ENCODE measurements at regions not wholly inside any gene's neighbourhood (a gene's known extent, or its start where the extent isn't known, plus 50 kb on each side); places are given as distances from the start of the nearest gene placed in this dataset.
"Not testable (repeated sequence)": the region's sequence is repeated elsewhere in the genome, so short reads cannot be mapped to it uniquely, and the experiment has no call there.

GRCh38 chr2:184192649-184193048, 405.7 kb upstream of the ZNF804A start:
- H3K9ac ChIP-seq (ENCODE audit: low read length in 5 of 5): no peak overlapping the region
- H3K4me3 ChIP-seq (ENCODE audit: low read depth in 1 of 5, low read length in 5 of 5): no peak overlapping the region
- no peak overlapping the region for H3K27ac ChIP-seq (ENCODE audit: low read depth, low read length)
- no peaks in the 10 kb centered on the region for H3K27me3 ChIP-seq (ENCODE audit: control insufficient read depth in 5 of 5, insufficient read depth in 4 of 5, low read length in 5 of 5)
- no peaks in the 10 kb centered on the region for H3K36me3 ChIP-seq (ENCODE audit: control insufficient read depth in 5 of 5, insufficient read depth in 5 of 5, low read length in 5 of 5)
- H3K9me3 ChIP-seq (ENCODE audit: control insufficient read depth in 5 of 5, low read length in 5 of 5): no peaks in the 10 kb centered on the region
- H3K4me1 ChIP-seq (ENCODE audit: control insufficient read depth in 5 of 5, insufficient read depth in 5 of 5, low read length in 5 of 5): no peaks in the 10 kb centered on the region

- no peaks in the 10 kb centered on the region for H3K9me3 ChIP-seq (ENCODE audit: control insufficient read depth in 5 of 5, low read length in 5 of 5)
- H3K9ac ChIP-seq (ENCODE audit: low read length in 5 of 5): no peak overlapping the region
- no peaks in the 10 kb centered on the region for H3K27me3 ChIP-seq (ENCODE audit: control insufficient read depth in 5 of 5, insufficient read depth in 4 of 5, low read length in 5 of 5)
- H3K36me3 ChIP-seq (ENCODE audit: control insufficient read depth in 5 of 5, insufficient read depth in 5 of 5, low read length in 5 of 5): no peaks in the 10 kb centered on the region
- no peak overlapping the region for H3K27ac ChIP-seq (ENCODE audit: low read depth, low read length)
- H3K4me3 ChIP-seq (ENCODE audit: low read depth in 1 of 5, low read length in 5 of 5): no peak overlapping the region
- no peaks in the 10 kb centered on the region for H3K4me1 ChIP-seq (ENCODE audit: control insufficient read depth in 5 of 5, insufficient read depth in 5 of 5, low read length in 5 of 5)
Measured at GRCh38 chr2:184197413-184197812, 400.9 kb upstream of the ZNF804A start.

- H3K4me1 ChIP-seq (ENCODE audit: control insufficient read depth in 5 of 5, insufficient read depth in 5 of 5, low read length in 5 of 5); H3K9me3 ChIP-seq (ENCODE audit: control insufficient read depth in 5 of 5, low read length in 5 of 5); H3K27ac ChIP-seq (ENCODE audit: low read depth, low read length); H3K4me3 ChIP-seq (ENCODE audit: low read depth in 1 of 5, low read length in 5 of 5); H3K9ac ChIP-seq (ENCODE audit: low read length in 5 of 5); H3K27me3 ChIP-seq (ENCODE audit: control insufficient read depth in 5 of 5, insufficient read depth in 4 of 5, low read length in 5 of 5); H3K36me3 ChIP-seq (ENCODE audit: control insufficient read depth in 5 of 5, insufficient read depth in 5 of 5, low read length in 5 of 5): not testable (repeated sequence)
Measured at GRCh38 chr2:184198791-184199190, 399.5 kb upstream of the ZNF804A start.

- H3K27ac ChIP-seq (ENCODE audit: low read depth, low read length): no peak overlapping the region
- no peaks in the 10 kb centered on the region for H3K36me3 ChIP-seq (ENCODE audit: control insufficient read depth in 5 of 5, insufficient read depth in 5 of 5, low read length in 5 of 5)
- H3K4me3 ChIP-seq (ENCODE audit: low read depth in 1 of 5, low read length in 5 of 5): no peak overlapping the region
- H3K9me3 ChIP-seq (ENCODE audit: control insufficient read depth in 5 of 5, low read length in 5 of 5): no peaks in the 10 kb centered on the region
- H3K27me3 ChIP-seq (ENCODE audit: control insufficient read depth in 5 of 5, insufficient read depth in 4 of 5, low read length in 5 of 5): no peaks in the 10 kb centered on the region
- H3K4me1 ChIP-seq (ENCODE audit: control insufficient read depth in 5 of 5, insufficient read depth in 5 of 5, low read length in 5 of 5): no peaks in the 10 kb centered on the region
- H3K9ac ChIP-seq (ENCODE audit: low read length in 5 of 5): no peak overlapping the region
Measured at GRCh38 chr2:184199274-184199673, 399.1 kb upstream of the ZNF804A start.

- H3K27me3 ChIP-seq (ENCODE audit: control insufficient read depth in 5 of 5, insufficient read depth in 4 of 5, low read length in 5 of 5): no peaks in the 10 kb centered on the region
- no peaks in the 10 kb centered on the region for H3K9me3 ChIP-seq (ENCODE audit: control insufficient read depth in 5 of 5, low read length in 5 of 5)
Measured at GRCh38 chr2:184201246-184201645, 397.1 kb upstream of the ZNF804A start.

GRCh38 chr2:184203661-184204060, 394.7 kb upstream of the ZNF804A start:
- Histone ChIP-seq H3K36me3 (ENCODE audit: control insufficient read depth in 5 of 5, insufficient read depth in 5 of 5, low read length in 5 of 5) (no peaks in the 10 kb centered on the region), H3K27me3 (ENCODE audit: control insufficient read depth in 5 of 5, insufficient read depth in 4 of 5, low read length in 5 of 5) (no peaks in the 10 kb centered on the region), H3K9ac (ENCODE audit: low read length in 5 of 5) (no peak overlapping the region), H3K4me3 (ENCODE audit: low read depth in 1 of 5, low read length in 5 of 5) (no peak overlapping the region), H3K4me1 (ENCODE audit: control insufficient read depth in 5 of 5, insufficient read depth in 5 of 5, low read length in 5 of 5) (no peaks in the 10 kb centered on the region), H3K9me3 (ENCODE audit: control insufficient read depth in 5 of 5, low read length in 5 of 5) (no peaks in the 10 kb centered on the region), H3K27ac (ENCODE audit: low read depth, low read length) (no peak overlapping the region)

More at GRCh38 chr2:184201246-184201645, 397.1 kb upstream of the ZNF804A start:
- Histone ChIP-seq H3K4me1 (ENCODE audit: control insufficient read depth in 5 of 5, insufficient read depth in 5 of 5, low read length in 5 of 5) (no peaks in the 10 kb centered on the region), H3K27ac (ENCODE audit: low read depth, low read length) (no peak overlapping the region), H3K36me3 (ENCODE audit: control insufficient read depth in 5 of 5, insufficient read depth in 5 of 5, low read length in 5 of 5) (no peaks in the 10 kb centered on the region), H3K4me3 (ENCODE audit: low read depth in 1 of 5, low read length in 5 of 5) (no peak overlapping the region), H3K9ac (ENCODE audit: low read length in 5 of 5) (no peak overlapping the region)

GRCh38 chr2:184205048-184205596, 393.2 kb upstream of the ZNF804A start:
- Histone ChIP-seq H3K9me3 (ENCODE audit: control insufficient read depth in 5 of 5, low read length in 5 of 5) (no peaks in the 10 kb centered on the region), H3K4me3 (ENCODE audit: low read depth in 1 of 5, low read length in 5 of 5) (no peak overlapping the region), H3K27ac (ENCODE audit: low read depth, low read length) (no peak overlapping the region), H3K9ac (ENCODE audit: low read length in 5 of 5) (no peak overlapping the region), H3K36me3 (ENCODE audit: control insufficient read depth in 5 of 5, insufficient read depth in 5 of 5, low read length in 5 of 5) (no peaks in the 10 kb centered on the region), H3K4me1 (ENCODE audit: control insufficient read depth in 5 of 5, insufficient read depth in 5 of 5, low read length in 5 of 5) (no peaks in the 10 kb centered on the region), H3K27me3 (ENCODE audit: control insufficient read depth in 5 of 5, insufficient read depth in 4 of 5, low read length in 5 of 5) (no peaks in the 10 kb centered on the region)

GRCh38 chr2:184206045-184206444, 392.3 kb upstream of the ZNF804A start:
- no peak overlapping the region for H3K4me3 ChIP-seq (ENCODE audit: low read depth in 1 of 5, low read length in 5 of 5)
- H3K27ac ChIP-seq (ENCODE audit: low read depth, low read length): no peak overlapping the region
- no peaks in the 10 kb centered on the region for H3K36me3 ChIP-seq (ENCODE audit: control insufficient read depth in 5 of 5, insufficient read depth in 5 of 5, low read length in 5 of 5)
- no peaks in the 10 kb centered on the region for H3K27me3 ChIP-seq (ENCODE audit: control insufficient read depth in 5 of 5, insufficient read depth in 4 of 5, low read length in 5 of 5)
- H3K9me3 ChIP-seq (ENCODE audit: control insufficient read depth in 5 of 5, low read length in 5 of 5): no peaks in the 10 kb centered on the region
- no peaks in the 10 kb centered on the region for H3K4me1 ChIP-seq (ENCODE audit: control insufficient read depth in 5 of 5, insufficient read depth in 5 of 5, low read length in 5 of 5)
- no peak overlapping the region for H3K9ac ChIP-seq (ENCODE audit: low read length in 5 of 5)

- H3K36me3 ChIP-seq (ENCODE audit: control insufficient read depth in 5 of 5, insufficient read depth in 5 of 5, low read length in 5 of 5): no peaks in the 10 kb centered on the region
- H3K4me1 ChIP-seq (ENCODE audit: control insufficient read depth in 5 of 5, insufficient read depth in 5 of 5, low read length in 5 of 5): no peaks in the 10 kb centered on the region
- no peak overlapping the region for H3K4me3 ChIP-seq (ENCODE audit: low read depth in 1 of 5, low read length in 5 of 5)
- H3K9me3 ChIP-seq (ENCODE audit: control insufficient read depth in 5 of 5, low read length in 5 of 5): peaks cover 0 to 5% (median 0%) of the 10 kb centered on the region in 5 donors
- no peak overlapping the region for H3K9ac ChIP-seq (ENCODE audit: low read length in 5 of 5)
- H3K27me3 ChIP-seq (ENCODE audit: control insufficient read depth in 5 of 5, insufficient read depth in 4 of 5, low read length in 5 of 5): no peaks in the 10 kb centered on the region
- H3K27ac ChIP-seq (ENCODE audit: low read depth, low read length): no peak overlapping the region
Measured at GRCh38 chr2:184210329-184210728, 388.0 kb upstream of the ZNF804A start.

GRCh38 chr2:184215745-184216144, 382.6 kb upstream of the ZNF804A start:
- H3K4me3 ChIP-seq (ENCODE audit: low read depth in 1 of 5, low read length in 5 of 5): no peak overlapping the region
- H3K27me3 ChIP-seq (ENCODE audit: control insufficient read depth in 5 of 5, insufficient read depth in 4 of 5, low read length in 5 of 5): no peaks in the 10 kb centered on the region
- no peak overlapping the region for H3K27ac ChIP-seq (ENCODE audit: low read depth, low read length)
- peaks cover 0 to 5% (median 0%) of the 10 kb centered on the region in 5 donors for H3K9me3 ChIP-seq (ENCODE audit: control insufficient read depth in 5 of 5, low read length in 5 of 5)
- no peaks in the 10 kb centered on the region for H3K36me3 ChIP-seq (ENCODE audit: control insufficient read depth in 5 of 5, insufficient read depth in 5 of 5, low read length in 5 of 5)
- no peak overlapping the region for H3K9ac ChIP-seq (ENCODE audit: low read length in 5 of 5)
- H3K4me1 ChIP-seq (ENCODE audit: control insufficient read depth in 5 of 5, insufficient read depth in 5 of 5, low read length in 5 of 5): no peaks in the 10 kb centered on the region

GRCh38 chr2:184256611-184257010, 341.7 kb upstream of the ZNF804A start:
- Histone ChIP-seq H3K9me3 (ENCODE audit: control insufficient read depth in 5 of 5, low read length in 5 of 5) (no peaks in the 10 kb centered on the region), H3K9ac (ENCODE audit: low read length in 5 of 5) (no peak overlapping the region), H3K4me3 (ENCODE audit: low read depth in 1 of 5, low read length in 5 of 5) (no peak overlapping the region), H3K27ac (ENCODE audit: low read depth, low read length) (no peak overlapping the region), H3K4me1 (ENCODE audit: control insufficient read depth in 5 of 5, insufficient read depth in 5 of 5, low read length in 5 of 5) (peaks cover 0 to 24% (median 3%) of the 10 kb centered on the region in 5 donors), H3K36me3 (ENCODE audit: control insufficient read depth in 5 of 5, insufficient read depth in 5 of 5, low read length in 5 of 5) (peaks cover 0 to 4% (median 0%) of the 10 kb centered on the region in 5 donors), H3K27me3 (ENCODE audit: control insufficient read depth in 5 of 5, insufficient read depth in 4 of 5, low read length in 5 of 5) (no peaks in the 10 kb centered on the region)
